PC-3 (cell line): ENCODE measurements at regions not wholly inside any gene's neighbourhood (a gene's known extent, or its start where the extent isn't known, plus 50 kb on each side); places are given as distances from the start of the nearest gene placed in this dataset.
"Not testable (repeated sequence)": the region's sequence is repeated elsewhere in the genome, so short reads cannot be mapped to it uniquely, and the experiment has no call there.

Experiments
- EZH2 ChIP-seq: fragments of 300-600 bp; sonication (generic); IDR thresholded peaks from one replicate; pipeline ENCODE4 v1.6.1; 2017; ENCODE audit warnings: antibody characterized with exemption, mild to moderate bottlenecking, low read length; ENCODE audit not compliant: unreplicated experiment
- TF ChIP-seq, protein P1 (sequence below): fragments of 300-600 bp; sonication (generic); conservative IDR thresholded peaks from 2 replicates; pipeline ENCODE4 v1.5.1; 2017; ENCODE audit warnings: antibody characterized with exemption, low read depth, mild to moderate bottlenecking, low read length

DNA sequence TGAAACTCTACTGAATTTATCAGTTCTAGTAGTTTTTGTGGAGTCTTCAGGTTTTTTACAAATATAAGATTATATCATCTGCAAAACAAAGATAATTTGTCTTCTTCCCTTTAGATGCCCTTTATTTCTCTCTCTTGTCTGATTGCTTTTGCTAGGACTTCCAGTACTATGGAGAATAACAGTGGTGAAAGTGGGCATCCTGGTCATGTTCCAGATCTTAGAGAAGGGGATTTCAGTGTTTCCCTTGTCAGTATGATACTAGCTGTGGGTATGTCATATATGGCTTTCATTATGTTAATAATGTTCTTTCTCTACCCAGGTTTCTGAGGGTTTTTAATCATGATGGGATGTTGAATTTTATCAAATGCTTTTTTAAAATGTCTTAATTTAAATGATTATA is 158.1 kb upstream of the TPTE start:
- TF ChIP-seq EZH2, result not testable (repeated sequence)
- TF ChIP-seq, protein P1, sequence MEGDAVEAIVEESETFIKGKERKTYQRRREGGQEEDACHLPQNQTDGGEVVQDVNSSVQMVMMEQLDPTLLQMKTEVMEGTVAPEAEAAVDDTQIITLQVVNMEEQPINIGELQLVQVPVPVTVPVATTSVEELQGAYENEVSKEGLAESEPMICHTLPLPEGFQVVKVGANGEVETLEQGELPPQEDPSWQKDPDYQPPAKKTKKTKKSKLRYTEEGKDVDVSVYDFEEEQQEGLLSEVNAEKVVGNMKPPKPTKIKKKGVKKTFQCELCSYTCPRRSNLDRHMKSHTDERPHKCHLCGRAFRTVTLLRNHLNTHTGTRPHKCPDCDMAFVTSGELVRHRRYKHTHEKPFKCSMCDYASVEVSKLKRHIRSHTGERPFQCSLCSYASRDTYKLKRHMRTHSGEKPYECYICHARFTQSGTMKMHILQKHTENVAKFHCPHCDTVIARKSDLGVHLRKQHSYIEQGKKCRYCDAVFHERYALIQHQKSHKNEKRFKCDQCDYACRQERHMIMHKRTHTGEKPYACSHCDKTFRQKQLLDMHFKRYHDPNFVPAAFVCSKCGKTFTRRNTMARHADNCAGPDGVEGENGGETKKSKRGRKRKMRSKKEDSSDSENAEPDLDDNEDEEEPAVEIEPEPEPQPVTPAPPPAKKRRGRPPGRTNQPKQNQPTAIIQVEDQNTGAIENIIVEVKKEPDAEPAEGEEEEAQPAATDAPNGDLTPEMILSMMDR, result not testable (repeated sequence)
